Mesenchymal stem cell (in vitro differentiated cells and primary cell): ENCODE measurements at regions not wholly inside any gene's neighbourhood (a gene's known extent, or its start where the extent isn't known, plus 50 kb on each side); places are given as distances from the start of the nearest gene placed in this dataset.

Experiments
- DNase-seq: peaks from one replicate; pipeline ENCODE4 v3.0.0-alpha.2; 2013
- H2AFZ ChIP-seq: one replicate; pipeline ENCODE4 v1.6.1; 2013; ENCODE audit warnings: low read depth, mild to moderate bottlenecking, control low read depth, inconsistent platforms, low read length, moderate library complexity
- H2AK5ac ChIP-seq: 2 replicates; pipeline ENCODE4 v1.6.1; 2013; ENCODE audit warnings: low read length, moderate library complexity, mild to moderate bottlenecking, inconsistent platforms; ENCODE audit not compliant: severe bottlenecking
- H2BK120ac ChIP-seq: one replicate; pipeline ENCODE4 v1.6.1; 2013; ENCODE audit warnings: low read depth, mild to moderate bottlenecking, inconsistent platforms, low read length, moderate library complexity
- H2BK12ac ChIP-seq, 2 experiments: one replicate each; pipeline ENCODE4 v1.6.1; 2013; ENCODE audit warnings: inconsistent platforms in 2 of 2, low read length in 2 of 2, mild to moderate bottlenecking in 2 of 2, moderate library complexity in 2 of 2, control low read depth in 1 of 2
- H2BK15ac ChIP-seq: one replicate; pipeline ENCODE4 v1.6.1; 2013; ENCODE audit warnings: mild to moderate bottlenecking, low read depth, inconsistent platforms; ENCODE audit not compliant: poor library complexity, severe bottlenecking
- H2BK5ac ChIP-seq: 2 replicates; pipeline ENCODE4 v1.6.1; 2013; ENCODE audit warnings: low read depth, mild to moderate bottlenecking, low read length, control low read depth, inconsistent platforms; ENCODE audit not compliant: poor library complexity, severe bottlenecking
- H3K14ac ChIP-seq, 2 experiments: one replicate each; pipeline ENCODE4 v1.6.1; 2013; ENCODE audit warnings: inconsistent platforms in 2 of 2, low read length in 2 of 2, control low read depth in 1 of 2, mild to moderate bottlenecking in 1 of 2, moderate library complexity in 1 of 2
- H3K18ac ChIP-seq, 2 experiments: one replicate each; pipeline ENCODE4 v1.6.1; 2013; ENCODE audit warnings: inconsistent platforms in 2 of 2, low read length in 2 of 2, control low read depth in 1 of 2, low read depth in 1 of 2, mild to moderate bottlenecking in 1 of 2
- H3K23ac ChIP-seq, 2 experiments: one replicate each; pipeline ENCODE4 v1.6.1; 2013; ENCODE audit warnings: inconsistent platforms in 2 of 2, low read length in 2 of 2, mild to moderate bottlenecking in 2 of 2, moderate library complexity in 2 of 2, control low read depth in 1 of 2
- H3K27ac ChIP-seq: 2 replicates; pipeline ENCODE4 v1.5.1; 2013; ENCODE audit warnings: mild to moderate bottlenecking, moderate library complexity, low read length, control low read depth, inconsistent platforms; ENCODE audit not compliant: poor library complexity, severe bottlenecking
- H3K27me3 ChIP-seq, 2 experiments: 2 replicates each; pipeline versions ENCODE4 v1.6.1 to v1.7.0; 2013; ENCODE audit warnings: low read length in 2 of 2, mild to moderate bottlenecking in 2 of 2, moderate library complexity in 2 of 2, control low read depth in 1 of 2, inconsistent platforms in 1 of 2; ENCODE audit not compliant: control insufficient read depth in 1 of 2, insufficient read depth in 1 of 2
- H3K36me3 ChIP-seq, 2 experiments: 2 replicates each; pipeline versions ENCODE4 v1.6.1 to v1.7.0; 2013; ENCODE audit warnings: low read length in 2 of 2, control low read depth in 1 of 2, inconsistent platforms in 1 of 2, low read depth in 1 of 2, mild to moderate bottlenecking in 1 of 2; ENCODE audit not compliant: insufficient read depth in 2 of 2, control insufficient read depth in 1 of 2
- H3K4ac ChIP-seq, 2 experiments: one replicate each; pipeline ENCODE4 v1.6.1; 2013; ENCODE audit warnings: inconsistent platforms in 2 of 2, low read length in 2 of 2, mild to moderate bottlenecking in 2 of 2, moderate library complexity in 2 of 2, control low read depth in 1 of 2, low read depth in 1 of 2
- H3K4me1 ChIP-seq: 2 replicates; pipeline ENCODE4 v1.6.1; 2013; ENCODE audit warnings: low read depth, low read length, control low read depth; ENCODE audit not compliant: control insufficient read depth, insufficient read depth
- H3K4me2 ChIP-seq: 2 replicates; pipeline ENCODE4 v1.6.1; 2013; ENCODE audit warnings: low read length, mild to moderate bottlenecking, inconsistent platforms; ENCODE audit not compliant: poor library complexity, severe bottlenecking
- H3K4me3 ChIP-seq, 2 experiments: 2 replicates each; pipeline versions ENCODE4 v1.5.1 to v1.7.0; 2013; ENCODE audit warnings: low read length in 2 of 2, mild to moderate bottlenecking in 2 of 2, control low read depth in 1 of 2, low read depth in 1 of 2; ENCODE audit not compliant: insufficient read depth in 1 of 2
- H3K79me1 ChIP-seq: replicated peaks from 2 replicates; pipeline ENCODE4 v1.6.1; 2013; ENCODE audit warnings: mild to moderate bottlenecking, control low read depth, low read length, inconsistent platforms; ENCODE audit not compliant: poor library complexity, severe bottlenecking
- H3K9ac ChIP-seq: 2 replicates; pipeline ENCODE4 v1.7.0; 2013; ENCODE audit warnings: mild to moderate bottlenecking, low read length, moderate library complexity
- H3K9me3 ChIP-seq: 2 replicates; pipeline ENCODE4 v1.7.0; 2013; ENCODE audit warnings: mild to moderate bottlenecking, low read length; ENCODE audit not compliant: control insufficient read depth
- H4K8ac ChIP-seq: one replicate; pipeline ENCODE4 v1.6.1; 2013; ENCODE audit warnings: inconsistent platforms, mild to moderate bottlenecking, low read length, moderate library complexity
- H4K91ac ChIP-seq: one replicate; pipeline ENCODE4 v1.6.1; 2013; ENCODE audit warnings: mild to moderate bottlenecking, low read length, inconsistent platforms
- WGBS: methylation state at CpG from one replicate; pipeline ENCODE4 v1.1.7; 2013; ENCODE audit warnings: mixed read lengths; 5-methylcytosine and 5-hydroxymethylcytosine counted together

GRCh38 chr13:82275644-82276043 lies 1606.6 kb downstream of the SLITRK1 start:
- H3K4ac ChIP-seq, result no peak overlapping the region
- H3K27ac ChIP-seq, result no peak overlapping the region
- no peak overlapping the region for H2BK15ac ChIP-seq
- H3K9ac ChIP-seq, result no peak overlapping the region
- no peaks in the 10 kb centered on the region for H3K4me1 ChIP-seq
- no peak overlapping the region for H2BK5ac ChIP-seq
- H4K8ac ChIP-seq, result no peak overlapping the region
- no peak overlapping the region for H2BK120ac ChIP-seq
- no peaks in the 10 kb centered on the region for H3K79me1 ChIP-seq
- no peaks in the 10 kb centered on the region for H3K9me3 ChIP-seq
- H3K14ac ChIP-seq, result no peak overlapping the region
- H4K91ac ChIP-seq, result no peak overlapping the region
- no peak overlapping the region for H2BK12ac ChIP-seq
- H3K18ac ChIP-seq, result no peak overlapping the region
- H3K23ac ChIP-seq, result no peak overlapping the region
- no peaks in the 10 kb centered on the region for H3K27me3 ChIP-seq
- no peak overlapping the region for H2AFZ ChIP-seq
- DNase-seq, result no peak
- no peak overlapping the region for H3K4me2 ChIP-seq
- no peaks in the 10 kb centered on the region for H3K36me3 ChIP-seq
- 88% methylated on average over 6 of the region's 6 CpGs for WGBS
- H3K4me3 ChIP-seq, result no peak overlapping the region
- H2AK5ac ChIP-seq, result no peak overlapping the region

GRCh38 chr13:82259284-82259683 lies 1623.0 kb downstream of the SLITRK1 start:
- Histone ChIP-seq H3K27ac (no peak overlapping the region), H3K9me3 (no peaks in the 10 kb centered on the region), H3K4me1 (no peaks in the 10 kb centered on the region), H3K27me3 (no peaks in the 10 kb centered on the region), H3K36me3 (no peaks in the 10 kb centered on the region), H4K8ac (no peak overlapping the region), H2BK12ac (no peak overlapping the region), H2BK120ac (no peak overlapping the region), H2BK15ac (no peak overlapping the region), H3K14ac (no peak overlapping the region), H2BK5ac (no peak overlapping the region), H3K18ac (no peak overlapping the region), H3K79me1 (no peaks in the 10 kb centered on the region), H3K9ac (no peak overlapping the region), H2AK5ac (no peak overlapping the region), H3K4ac (no peak overlapping the region), H3K4me2 (no peak overlapping the region), H4K91ac (no peak overlapping the region), H3K4me3 (no peak overlapping the region), H2AFZ (no peak overlapping the region), H3K23ac (no peak overlapping the region)
- no peak for DNase-seq
- WGBS, result 96% methylated on average over 13 of the region's 13 CpGs

GRCh38 chr13:82257790-82258507 lies 1624.3 kb downstream of the SLITRK1 start:
- no peak overlapping the region for H3K4me2 ChIP-seq
- no peak overlapping the region for H2BK12ac ChIP-seq
- no peak overlapping the region for H2BK120ac ChIP-seq
- H4K8ac ChIP-seq, result no peak overlapping the region
- H3K27me3 ChIP-seq, result no peaks in the 10 kb centered on the region
- no peaks in the 10 kb centered on the region for H3K9me3 ChIP-seq
- H3K9ac ChIP-seq, result no peak overlapping the region
- no peak overlapping the region for H2AK5ac ChIP-seq
- H3K14ac ChIP-seq, result peak overlapping the region in 1 of 2 experiments; percentile 32
- no peaks in the 10 kb centered on the region for H3K79me1 ChIP-seq
- no peak overlapping the region for H3K4me3 ChIP-seq
- no peak overlapping the region for H2BK15ac ChIP-seq
- no peak for DNase-seq
- H3K18ac ChIP-seq, result no peak overlapping the region
- no peaks in the 10 kb centered on the region for H3K36me3 ChIP-seq
- no peak overlapping the region for H3K27ac ChIP-seq
- no peak overlapping the region for H3K23ac ChIP-seq
- H4K91ac ChIP-seq, result no peak overlapping the region
- WGBS, result 96% methylated on average over 56 of the region's 56 CpGs
- no peak overlapping the region for H3K4ac ChIP-seq
- H2AFZ ChIP-seq, result no peak overlapping the region
- H2BK5ac ChIP-seq, result no peak overlapping the region
- H3K4me1 ChIP-seq, result no peaks in the 10 kb centered on the region

DNA sequence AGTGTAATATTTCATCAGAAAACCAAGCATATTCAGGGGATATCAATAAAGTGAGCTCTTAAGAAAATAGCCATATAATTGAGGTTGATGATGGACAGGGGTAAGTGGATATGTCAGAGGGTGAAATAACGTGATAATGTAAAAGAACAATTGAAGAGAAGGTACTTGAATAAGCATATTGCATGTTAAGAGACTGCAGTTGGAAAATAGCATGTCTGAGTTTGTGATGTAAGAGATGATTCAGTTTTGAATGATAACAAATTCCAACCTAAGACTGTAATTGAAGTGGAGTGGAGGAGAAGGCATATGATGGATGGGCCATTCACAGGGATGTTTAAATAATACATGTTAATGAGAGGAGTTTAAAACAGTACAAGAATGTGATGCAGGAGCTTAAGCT lies 1633.5 kb downstream of the SLITRK1 start:
- no peak overlapping the region for H3K27ac ChIP-seq
- H3K9ac ChIP-seq, result no peak overlapping the region
- no peak overlapping the region for H3K23ac ChIP-seq
- H3K14ac ChIP-seq, result no peak overlapping the region
- 84% methylated on average over 1 of the region's 1 CpG for WGBS
- DNase-seq, result peak; percentile 21
- no peak overlapping the region for H3K4me3 ChIP-seq
- H3K4me1 ChIP-seq, result no peaks in the 10 kb centered on the region
- no peak overlapping the region for H4K91ac ChIP-seq
- no peak overlapping the region for H2BK5ac ChIP-seq
- no peaks in the 10 kb centered on the region for H3K79me1 ChIP-seq
- H3K9me3 ChIP-seq, result no peaks in the 10 kb centered on the region
- H3K4ac ChIP-seq, result no peak overlapping the region
- H4K8ac ChIP-seq, result no peak overlapping the region
- H2AK5ac ChIP-seq, result no peak overlapping the region
- no peak overlapping the region for H2AFZ ChIP-seq
- no peaks in the 10 kb centered on the region for H3K36me3 ChIP-seq
- no peak overlapping the region for H2BK12ac ChIP-seq
- H3K27me3 ChIP-seq, result no peaks in the 10 kb centered on the region
- no peak overlapping the region for H2BK15ac ChIP-seq
- H3K4me2 ChIP-seq, result no peak overlapping the region
- H2BK120ac ChIP-seq, result no peak overlapping the region
- H3K18ac ChIP-seq, result no peak overlapping the region
